Activated CD4-positive, alpha-beta T cell treated with anti-CD3 and anti-CD28 coated beads, Interleukin-2, amount 10 ng/mL, durations not matched to agents 24 days and 14 days (primary cell): ENCODE measurements at regions not wholly inside any gene's neighbourhood (a gene's known extent, or its start where the extent isn't known, plus 50 kb on each side); places are given as distances from the start of the nearest gene placed in this dataset.
"Not testable (repeated sequence)": the region's sequence is repeated elsewhere in the genome, so short reads cannot be mapped to it uniquely, and the experiment has no call there.

ENCODE experiments used
- DNase-seq: peaks from one replicate; pipeline ENCODE4 v3.0.0; 2022
- H3K27ac Mint-ChIP-seq: one replicate; pipeline ENCODE4 v1.8.0; 2022; ENCODE audit warnings: mild to moderate bottlenecking, mixed read lengths
- H3K27me3 Mint-ChIP-seq: one replicate; pipeline ENCODE4 v1.8.0; 2022; ENCODE audit warnings: mixed read lengths
- H3K36me3 Mint-ChIP-seq: one replicate; pipeline ENCODE4 v1.8.0; 2022; ENCODE audit warnings: low read depth, mild to moderate bottlenecking, mixed read lengths
- H3K4me1 Mint-ChIP-seq: one replicate; pipeline ENCODE4 v1.8.0; 2021; ENCODE audit warnings: mixed read lengths
- H3K4me3 Mint-ChIP-seq: one replicate; pipeline ENCODE4 v1.8.0; 2022; ENCODE audit warnings: mild to moderate bottlenecking, moderate library complexity, mixed read lengths
- H3K9me3 Mint-ChIP-seq: one replicate; pipeline ENCODE4 v1.8.0; 2021; ENCODE audit warnings: mixed read lengths
- intact Hi-C: fragments of 100-400 bp; cut with micrococcal nuclease; formaldehyde crosslinking; loops from one replicate; pipeline ENCODE4 v1.15.1; 2023

- H3K9me3 Mint-ChIP-seq = no peaks in the 10 kb centered on the region
- intact Hi-C loops = no loop called here
- H3K4me1 Mint-ChIP-seq = no peaks in the 10 kb centered on the region
- DNase-seq = no peak
- no peaks in the 10 kb centered on the region for H3K27me3 Mint-ChIP-seq
- H3K4me3 Mint-ChIP-seq = no peak overlapping the region
- no peak overlapping the region for H3K27ac Mint-ChIP-seq
- no peaks in the 10 kb centered on the region for H3K36me3 Mint-ChIP-seq
Measured at GRCh38 chr1:47658161-47658920, 220.5 kb downstream of the FOXD2 start.

GRCh38 chr1:47659146-47659545 is 221.3 kb downstream of the FOXD2 start:
- DNase-seq = no peak
- intact Hi-C loops = no loop called here
- Mint-ChIP-seq H3K27ac (no peak overlapping the region), H3K4me3 (no peak overlapping the region), H3K27me3 (no peaks in the 10 kb centered on the region), H3K9me3 (no peaks in the 10 kb centered on the region), H3K36me3 (no peaks in the 10 kb centered on the region), H3K4me1 (no peaks in the 10 kb centered on the region)

GRCh38 chr1:47660622-47661021 is 222.8 kb downstream of the FOXD2 start:
- intact Hi-C loops = no loop called here
- Mint-ChIP-seq H3K4me3 (no peak overlapping the region), H3K27me3 (no peaks in the 10 kb centered on the region), H3K9me3 (no peaks in the 10 kb centered on the region), H3K27ac (no peak overlapping the region), H3K36me3 (no peaks in the 10 kb centered on the region), H3K4me1 (no peaks in the 10 kb centered on the region)
- DNase-seq = no peak

GRCh38 chr1:47661040-47661439 is 223.2 kb downstream of the FOXD2 start:
- no peak for DNase-seq
- Mint-ChIP-seq H3K4me1 (no peaks in the 10 kb centered on the region), H3K27me3 (no peaks in the 10 kb centered on the region), H3K27ac (no peak overlapping the region), H3K9me3 (no peaks in the 10 kb centered on the region), H3K4me3 (no peak overlapping the region), H3K36me3 (no peaks in the 10 kb centered on the region)
- intact Hi-C loops = no loop called here

- H3K4me3 Mint-ChIP-seq = no peak overlapping the region
- no peaks in the 10 kb centered on the region for H3K4me1 Mint-ChIP-seq
- DNase-seq = no peak
- intact Hi-C loops = no loop called here
- no peaks in the 10 kb centered on the region for H3K9me3 Mint-ChIP-seq
- H3K36me3 Mint-ChIP-seq = no peaks in the 10 kb centered on the region
- no peaks in the 10 kb centered on the region for H3K27me3 Mint-ChIP-seq
- H3K27ac Mint-ChIP-seq = no peak overlapping the region
Measured at GRCh38 chr1:47662068-47662467, 224.2 kb downstream of the FOXD2 start.

- Mint-ChIP-seq H3K4me1 (no peaks in the 10 kb centered on the region), H3K4me3 (no peak overlapping the region), H3K27ac (no peak overlapping the region), H3K27me3 (peaks cover 3% of the 10 kb centered on the region), H3K36me3 (no peaks in the 10 kb centered on the region), H3K9me3 (no peaks in the 10 kb centered on the region)
- DNase-seq = no peak
- intact Hi-C loops = no loop called here
Measured at GRCh38 chr1:47663286-47663685, 225.4 kb downstream of the FOXD2 start.

- Mint-ChIP-seq H3K27me3 (peaks cover 7% of the 10 kb centered on the region), H3K4me1 (no peaks in the 10 kb centered on the region), H3K4me3 (no peak overlapping the region), H3K36me3 (no peaks in the 10 kb centered on the region), H3K9me3 (no peaks in the 10 kb centered on the region), H3K27ac (no peak overlapping the region)
- DNase-seq = no peak
- intact Hi-C loops = no loop called here
Measured at GRCh38 chr1:47664356-47664755, 226.5 kb downstream of the FOXD2 start.

GRCh38 chr1:47664896-47665295 is 227.1 kb downstream of the FOXD2 start:
- intact Hi-C loops, H3K36me3 Mint-ChIP-seq, H3K27me3 Mint-ChIP-seq, DNase-seq, H3K9me3 Mint-ChIP-seq, H3K27ac Mint-ChIP-seq, H3K4me1 Mint-ChIP-seq, H3K4me3 Mint-ChIP-seq: not testable (repeated sequence)

- Mint-ChIP-seq H3K36me3 (no peaks in the 10 kb centered on the region), H3K4me3 (no peak overlapping the region), H3K27ac (no peak overlapping the region), H3K27me3 (peaks cover 15% of the 10 kb centered on the region), H3K4me1 (no peaks in the 10 kb centered on the region), H3K9me3 (peaks cover 4% of the 10 kb centered on the region)
- intact Hi-C loops = no loop called here
- no peak for DNase-seq
Measured at GRCh38 chr1:47669081-47669585, 231.3 kb downstream of the FOXD2 start.

- Mint-ChIP-seq H3K4me3 (no peak overlapping the region), H3K4me1 (no peaks in the 10 kb centered on the region), H3K36me3 (no peaks in the 10 kb centered on the region), H3K9me3 (peaks cover 4% of the 10 kb centered on the region), H3K27ac (no peak overlapping the region), H3K27me3 (peaks cover 15% of the 10 kb centered on the region)
- intact Hi-C loops = no loop called here
- DNase-seq = no peak
Measured at GRCh38 chr1:47672622-47673021, 234.8 kb downstream of the FOXD2 start.

- Mint-ChIP-seq H3K36me3 (no peaks in the 10 kb centered on the region), H3K4me3 (no peak overlapping the region), H3K27me3 (peaks cover 8% of the 10 kb centered on the region), H3K27ac (no peak overlapping the region), H3K4me1 (no peaks in the 10 kb centered on the region), H3K9me3 (peaks cover 4% of the 10 kb centered on the region)
- intact Hi-C loops = no loop called here
- no peak for DNase-seq
Measured at GRCh38 chr1:47674189-47674588, 236.3 kb downstream of the FOXD2 start.

- H3K36me3 Mint-ChIP-seq = no peaks in the 10 kb centered on the region
- peaks cover 8% of the 10 kb centered on the region for H3K27me3 Mint-ChIP-seq
- H3K27ac Mint-ChIP-seq = no peak overlapping the region
- no peak for DNase-seq
- intact Hi-C loops = no loop called here
- H3K4me1 Mint-ChIP-seq = no peaks in the 10 kb centered on the region
- H3K4me3 Mint-ChIP-seq = no peak overlapping the region
- peaks cover 4% of the 10 kb centered on the region for H3K9me3 Mint-ChIP-seq
Measured at GRCh38 chr1:47675047-47675675, 237.3 kb downstream of the FOXD2 start.

GRCh38 chr1:47675721-47676120 is 237.9 kb downstream of the FOXD2 start:
- H3K27ac Mint-ChIP-seq = no peak overlapping the region
- intact Hi-C loops = no loop called here
- no peaks in the 10 kb centered on the region for H3K4me1 Mint-ChIP-seq
- H3K4me3 Mint-ChIP-seq = no peak overlapping the region
- peaks cover 4% of the 10 kb centered on the region for H3K9me3 Mint-ChIP-seq
- no peaks in the 10 kb centered on the region for H3K36me3 Mint-ChIP-seq
- DNase-seq = no peak
- peaks cover 8% of the 10 kb centered on the region for H3K27me3 Mint-ChIP-seq

GRCh38 chr1:47676311-47677054 is 238.6 kb downstream of the FOXD2 start:
- Mint-ChIP-seq H3K36me3 (no peaks in the 10 kb centered on the region), H3K4me3 (no peak overlapping the region), H3K4me1 (no peaks in the 10 kb centered on the region), H3K27ac (no peak overlapping the region), H3K27me3 (peaks cover 6% of the 10 kb centered on the region), H3K9me3 (peaks cover 4% of the 10 kb centered on the region)
- DNase-seq = no peak
- intact Hi-C loops = no loop called here
